Suprapubic skin (tissue), 4 donors: ENCODE measurements at regions not wholly inside any gene's neighbourhood (a gene's known extent, or its start where the extent isn't known, plus 50 kb on each side); places are given as distances from the start of the nearest gene placed in this dataset.

Source experiments
- DNase-seq, 2 donors: peaks; one replicate each; pipeline ENCODE4 v3.0.0-alpha.2; 2019; ENCODE audit warnings: low spot score in 2 of 2
- H3K27ac ChIP-seq: fragments of 200-600 bp; sonication (generic); one replicate; pipeline ENCODE4 v1.5.1; 2019
- H3K27me3 ChIP-seq: fragments of 200-600 bp; sonication (generic); one replicate; pipeline ENCODE4 v1.5.1; 2019
- H3K36me3 ChIP-seq: fragments of 200-600 bp; sonication (generic); one replicate; pipeline ENCODE4 v1.5.1; 2019
- H3K4me1 ChIP-seq: fragments of 200-600 bp; sonication (generic); one replicate; pipeline ENCODE4 v1.5.1; 2019
- H3K4me3 ChIP-seq: fragments of 200-600 bp; sonication (generic); one replicate; pipeline ENCODE4 v1.5.1; 2019; ENCODE audit warnings: mild to moderate bottlenecking
- H3K9me3 ChIP-seq: fragments of 200-600 bp; sonication (generic); one replicate; pipeline ENCODE4 v1.5.1; 2019
- EP300 ChIP-seq: sonication (generic); formaldehyde crosslinking; IDR thresholded peaks from one replicate; pipeline ENCODE4 v1.6.1; 2017; ENCODE audit warnings: antibody characterized with exemption
- POLR2A ChIP-seq, 2 donors: fragments of 450-650 bp; IDR thresholded peaks; one replicate each; pipeline ENCODE4 v1.6.1; 2017; ENCODE audit warnings: antibody characterized with exemption in 2 of 2, mild to moderate bottlenecking in 2 of 2, moderate library complexity in 2 of 2
- POLR2AphosphoS5 ChIP-seq, 3 donors: sonication (generic); formaldehyde crosslinking; IDR thresholded peaks; one replicate each; pipeline ENCODE4 v1.6.1; 2017; ENCODE audit warnings: antibody characterized with exemption in 3 of 3
- WGBS: methylation state at CpG from one replicate; pipeline ENCODE4 v1.1.5; 2018; 5-methylcytosine and 5-hydroxymethylcytosine counted together
- TF ChIP-seq, protein P1 (sequence below), 2 donors: fragments of 200-600 bp in 1 of 2; fragments of 450-650 bp in 1 of 2; sonication (generic) in 1 of 2; IDR thresholded peaks; one replicate each; pipeline ENCODE4 v1.5.1; 2016 to 2019; ENCODE audit warnings: antibody characterized with exemption in 2 of 2, mild to moderate bottlenecking in 1 of 2, moderate library complexity in 1 of 2

DNA sequence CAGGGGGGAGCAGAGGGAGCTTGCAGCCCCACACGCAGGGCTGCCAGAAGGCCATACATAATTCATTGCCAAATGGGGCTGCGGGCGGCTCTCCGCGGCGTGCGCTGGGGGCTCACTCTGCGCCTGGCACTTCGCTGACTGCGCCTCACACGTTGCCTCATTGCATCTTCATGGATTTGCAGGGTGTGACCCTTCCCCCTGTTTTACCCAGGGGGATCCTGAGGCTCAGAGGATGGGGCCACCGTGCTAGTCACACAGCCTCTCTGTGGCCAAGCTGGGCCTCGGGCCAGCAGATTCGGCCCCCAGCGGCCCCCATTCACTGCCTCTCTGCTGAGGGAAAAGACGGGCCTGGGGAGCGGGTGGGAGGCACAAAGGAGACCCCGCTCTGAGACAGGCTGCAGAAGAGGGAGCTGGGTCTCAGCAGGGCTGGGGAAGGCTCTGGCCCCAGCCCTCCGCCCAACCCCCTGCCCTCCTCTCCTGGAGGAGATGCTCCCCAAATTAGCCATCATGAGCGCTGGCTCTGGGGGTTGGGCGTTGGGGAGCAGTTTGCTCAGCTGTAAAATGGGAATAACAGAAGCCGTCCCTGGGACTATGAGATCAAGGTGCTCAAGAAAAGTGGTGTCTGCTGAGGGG is 115.5 kb downstream of the C9orf50 start:
- WGBS: 91% methylated on average over 7 of the region's 22 CpGs
- Histone ChIP-seq H3K27ac (no peak overlapping the region), H3K27me3 (no peaks in the 10 kb centered on the region), H3K4me3 (no peak overlapping the region), H3K9me3 (no peaks in the 10 kb centered on the region), H3K36me3 (peaks cover 23% of the 10 kb centered on the region), H3K4me1 (peaks cover 3% of the 10 kb centered on the region)
- no peak for TF ChIP-seq POLR2AphosphoS5 (IDR thresholded peaks at IDR 0.05)
- TF ChIP-seq, protein P1, sequence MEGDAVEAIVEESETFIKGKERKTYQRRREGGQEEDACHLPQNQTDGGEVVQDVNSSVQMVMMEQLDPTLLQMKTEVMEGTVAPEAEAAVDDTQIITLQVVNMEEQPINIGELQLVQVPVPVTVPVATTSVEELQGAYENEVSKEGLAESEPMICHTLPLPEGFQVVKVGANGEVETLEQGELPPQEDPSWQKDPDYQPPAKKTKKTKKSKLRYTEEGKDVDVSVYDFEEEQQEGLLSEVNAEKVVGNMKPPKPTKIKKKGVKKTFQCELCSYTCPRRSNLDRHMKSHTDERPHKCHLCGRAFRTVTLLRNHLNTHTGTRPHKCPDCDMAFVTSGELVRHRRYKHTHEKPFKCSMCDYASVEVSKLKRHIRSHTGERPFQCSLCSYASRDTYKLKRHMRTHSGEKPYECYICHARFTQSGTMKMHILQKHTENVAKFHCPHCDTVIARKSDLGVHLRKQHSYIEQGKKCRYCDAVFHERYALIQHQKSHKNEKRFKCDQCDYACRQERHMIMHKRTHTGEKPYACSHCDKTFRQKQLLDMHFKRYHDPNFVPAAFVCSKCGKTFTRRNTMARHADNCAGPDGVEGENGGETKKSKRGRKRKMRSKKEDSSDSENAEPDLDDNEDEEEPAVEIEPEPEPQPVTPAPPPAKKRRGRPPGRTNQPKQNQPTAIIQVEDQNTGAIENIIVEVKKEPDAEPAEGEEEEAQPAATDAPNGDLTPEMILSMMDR (IDR thresholded peaks at IDR 0.05): no peak
- DNase-seq: no peak

GRCh38 chr9:129504404-129504803 is 116.5 kb downstream of the C9orf50 start:
- TF ChIP-seq EP300 (no peak), POLR2A (IDR thresholded peaks at IDR 0.05) (no peak), POLR2AphosphoS5 (IDR thresholded peaks at IDR 0.05) (no peak)
- TF ChIP-seq, protein P1 (IDR thresholded peaks at IDR 0.05): no peak
- H3K4me3 ChIP-seq: no peak overlapping the region
- whole genome bisulfite sequencing: 65% methylated on average over 1 of the region's 1 CpG
- H3K9me3 ChIP-seq: no peaks in the 10 kb centered on the region
- H3K4me1 ChIP-seq: peaks cover 13% of the 10 kb centered on the region
- H3K36me3 ChIP-seq: peaks cover 23% of the 10 kb centered on the region
- DNase-seq: no peak
- H3K27me3 ChIP-seq: no peaks in the 10 kb centered on the region
- no peak overlapping the region for H3K27ac ChIP-seq

DNA sequence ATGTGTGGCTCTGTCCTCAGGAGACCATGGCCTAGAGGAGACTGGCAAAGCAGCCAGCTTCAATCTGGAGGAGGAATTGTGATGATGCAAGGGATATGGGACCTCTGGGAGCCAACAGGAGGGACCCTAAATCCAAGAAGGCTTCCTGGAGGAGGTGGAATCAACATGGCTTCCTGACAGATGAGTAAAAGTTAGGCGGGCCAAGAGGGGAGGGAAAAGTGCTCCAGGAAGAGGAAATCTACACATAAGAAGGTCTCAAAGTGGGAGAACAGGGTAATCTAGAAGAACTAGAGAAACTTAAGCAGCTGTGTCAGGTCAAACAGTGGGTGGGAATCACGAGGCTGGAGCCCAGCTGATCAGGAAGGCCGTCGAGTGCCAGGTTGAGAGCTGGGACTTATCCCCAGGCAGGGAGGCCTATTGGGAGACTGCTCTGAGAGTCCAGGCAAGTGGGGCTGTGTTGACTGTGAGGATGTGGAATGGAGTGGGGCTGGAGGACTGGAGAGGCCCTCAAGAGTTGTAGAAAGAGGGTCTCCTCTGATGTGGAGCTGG is 119.1 kb downstream of the C9orf50 start:
- TF ChIP-seq, protein P1 (IDR thresholded peaks at IDR 0.05): no peak
- TF ChIP-seq POLR2A (IDR thresholded peaks at IDR 0.05) (no peak), POLR2AphosphoS5 (IDR thresholded peaks at IDR 0.05) (no peak), EP300 (no peak)
- H3K4me1 ChIP-seq: peaks cover 38% of the 10 kb centered on the region
- no peaks in the 10 kb centered on the region for H3K9me3 ChIP-seq
- 59% methylated on average over 4 of the region's 4 CpGs for WGBS
- H3K27ac ChIP-seq: no peak overlapping the region
- no peaks in the 10 kb centered on the region for H3K27me3 ChIP-seq
- H3K36me3 ChIP-seq: peaks cover 23% of the 10 kb centered on the region
- H3K4me3 ChIP-seq: no peak overlapping the region
- DNase-seq: peak in 1 of 2 donors; percentile 57

DNA sequence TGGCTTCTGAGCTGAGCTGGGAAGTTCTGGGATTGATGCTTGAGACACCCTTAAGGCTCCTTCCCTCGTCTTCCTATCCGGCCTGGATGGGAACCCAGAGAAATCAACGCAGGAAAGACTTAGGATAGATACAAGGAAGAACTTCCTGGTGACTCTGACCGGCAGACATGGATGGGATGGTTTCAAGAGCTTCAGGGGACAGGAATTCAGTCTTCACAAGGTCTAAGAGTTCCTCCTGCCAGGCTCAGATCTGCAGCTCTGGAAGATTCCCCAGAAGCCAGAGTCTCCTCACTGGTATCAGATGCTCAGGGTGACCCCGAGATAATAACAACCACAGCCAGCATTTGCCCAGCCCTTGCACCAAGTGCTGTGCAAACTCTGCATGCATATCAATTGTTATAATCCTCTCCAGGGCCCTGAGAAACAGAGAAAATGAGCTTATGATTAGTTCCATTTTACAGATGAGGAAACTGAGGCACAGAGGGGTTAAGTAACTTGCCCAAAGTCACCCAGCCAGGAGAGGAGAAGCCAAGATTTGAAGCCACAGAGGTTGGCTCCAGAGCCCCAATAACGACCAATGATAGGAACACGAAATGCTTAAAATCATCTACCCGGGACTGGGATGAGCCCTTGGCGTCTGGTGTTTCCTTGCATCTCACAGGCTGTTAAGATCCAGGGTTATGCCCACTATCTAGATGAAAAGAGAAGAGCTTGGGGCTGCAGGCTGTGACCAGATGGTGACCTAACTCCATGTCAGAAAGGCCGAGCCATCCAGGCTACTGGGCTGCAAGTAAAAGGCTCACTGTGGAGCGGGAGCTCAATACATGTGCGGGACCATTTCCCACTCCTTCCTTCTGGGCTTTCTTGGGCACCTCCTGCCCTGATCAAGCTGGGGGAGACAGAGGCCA is 119.8 kb downstream of the C9orf50 start:
- Histone ChIP-seq H3K36me3 (peaks cover 23% of the 10 kb centered on the region), H3K9me3 (no peaks in the 10 kb centered on the region), H3K27ac (peak overlapping the region; percentile 98), H3K4me1 (peaks cover 43% of the 10 kb centered on the region), H3K27me3 (no peaks in the 10 kb centered on the region), H3K4me3 (no peak overlapping the region)
- WGBS: 84% methylated on average over 12 of the region's 12 CpGs
- DNase-seq: peak in 1 of 2 donors; percentile 48
- TF ChIP-seq POLR2A (IDR thresholded peaks at IDR 0.05): no peak
- no peak for TF ChIP-seq POLR2AphosphoS5 (IDR thresholded peaks at IDR 0.05)
- TF ChIP-seq EP300: no peak
- TF ChIP-seq, protein P1 (IDR thresholded peaks at IDR 0.05): no peak
